Body of pancreas (tissue), 4 donors: ENCODE measurements at regions not wholly inside any gene's neighbourhood (a gene's known extent, or its start where the extent isn't known, plus 50 kb on each side); places are given as distances from the start of the nearest gene placed in this dataset.

ENCODE experiments used
- CTCF ChIP-seq, 7 experiments: fragments of 450-650 bp in 4 of 7; fragments of 200-600 bp in 3 of 7; sonication (generic) in 3 of 7; IDR thresholded peaks; one replicate each; pipeline ENCODE4 v1.5.1; 2016 to 2019; ENCODE audit warnings: antibody characterized with exemption in 7 of 7
- POLR2A ChIP-seq, 3 donors: fragments of 450-650 bp; IDR thresholded peaks; one replicate each; pipeline ENCODE4 v1.6.1; 2016; ENCODE audit warnings: antibody characterized with exemption in 3 of 3, mild to moderate bottlenecking in 2 of 3

GRCh38 chr5:163276466-163276865 is 160.9 kb upstream of the CCNG1 start:
- no peak for TF ChIP-seq CTCF (IDR thresholded peaks at IDR 0.05)
- no peak for TF ChIP-seq POLR2A (IDR thresholded peaks at IDR 0.05)
